ENCODE measurements at regions not wholly inside any gene's neighbourhood (a gene's known extent, or its start where the extent isn't known, plus 50 kb on each side); places are given as distances from the start of the nearest gene placed in this dataset.
A peak's percentile ranks its signal among the peaks of the same experiment; 100 is the strongest.

DNA sequence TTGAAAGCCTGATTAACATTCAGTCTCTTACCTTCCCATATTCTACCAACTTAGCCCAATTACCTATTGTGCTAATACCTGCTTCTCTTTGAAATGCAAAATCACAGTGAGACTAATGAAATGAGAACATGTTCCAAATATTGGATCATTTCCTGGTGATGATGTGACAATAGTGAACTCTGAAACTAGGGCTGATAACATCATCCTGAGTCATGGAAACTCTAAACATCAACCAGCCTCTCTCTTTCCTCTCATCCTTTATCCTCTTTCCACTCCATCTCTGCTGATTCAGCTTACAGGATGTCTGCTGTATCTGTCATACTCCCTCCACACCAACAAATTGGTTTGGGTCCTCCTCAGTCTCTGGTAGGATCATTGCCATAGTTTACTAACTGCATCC is 98.8 kb upstream of the NCKAP5 start:
- peak; percentile 93 for DNase-seq (ENCODE audit: low read depth)

DNA sequence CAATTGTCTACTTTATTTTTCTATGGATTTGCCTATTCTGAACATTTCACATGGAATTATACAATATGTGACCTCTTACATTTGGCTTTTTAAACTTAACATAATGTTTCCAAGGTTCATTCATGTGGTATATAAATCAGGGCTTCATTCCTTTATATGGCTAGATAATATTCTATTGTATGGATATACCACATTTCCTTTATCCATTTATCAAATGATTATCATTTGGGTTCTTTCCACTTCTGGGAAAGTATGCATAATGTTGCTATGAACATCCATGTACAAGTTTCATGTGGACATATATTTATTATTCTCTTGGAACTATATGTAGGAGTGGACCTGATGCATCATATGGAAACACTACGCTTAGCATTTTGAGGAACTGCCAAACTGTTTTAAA is 99.7 kb upstream of the NCKAP5 start:
- no peak for DNase-seq (ENCODE audit: low read depth)

DNA sequence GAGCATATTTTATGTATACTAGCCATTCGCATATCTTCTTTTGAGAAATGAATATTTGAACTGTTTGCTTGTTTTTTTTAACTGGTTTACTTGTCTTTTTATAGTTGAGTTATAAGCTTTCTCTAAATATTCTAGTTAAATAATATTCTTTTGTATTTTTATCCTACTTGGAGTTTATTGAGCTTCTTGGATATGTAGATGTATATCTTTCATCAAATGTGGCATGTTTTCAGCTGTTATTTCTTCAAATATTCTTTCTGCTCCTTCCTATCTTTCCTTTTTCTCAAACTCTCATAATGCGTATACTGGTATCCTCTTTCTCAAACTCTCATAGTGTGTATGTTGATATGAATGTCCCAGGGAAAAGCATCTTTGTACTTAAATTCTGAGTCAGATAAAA is 100.3 kb upstream of the NCKAP5 start:
- DNase-seq (ENCODE audit: low read depth) = no peak

DNA sequence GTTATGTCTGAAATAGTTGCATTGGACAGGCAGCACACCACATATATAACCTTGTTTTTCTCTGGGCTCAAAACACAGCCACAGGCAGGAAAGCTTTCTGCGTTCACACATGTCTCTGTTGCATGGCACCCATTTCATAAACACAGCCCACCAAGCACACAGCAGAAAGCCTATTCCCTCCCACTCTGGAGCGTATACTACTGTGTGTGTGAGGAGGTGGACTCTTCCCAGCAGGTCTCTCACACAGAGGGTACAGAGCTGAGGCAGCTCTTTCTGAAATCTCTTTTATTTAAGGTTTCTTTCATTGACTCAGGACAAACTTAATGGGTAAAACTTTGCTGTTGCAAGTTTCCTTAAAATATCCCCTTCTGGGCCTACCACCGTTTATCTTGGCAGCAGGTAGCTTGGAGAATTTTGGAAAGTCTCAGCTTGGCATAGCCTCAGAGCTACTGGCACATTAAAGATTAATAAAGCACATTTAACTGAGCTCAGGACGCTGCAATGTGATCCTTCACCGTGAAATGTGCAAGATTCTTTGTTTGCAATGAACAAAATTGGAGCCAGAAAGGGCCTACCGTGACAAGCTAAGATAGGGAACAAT is 105.1 kb upstream of the NCKAP5 start:
- no peak for DNase-seq (ENCODE audit: low read depth)

DNA sequence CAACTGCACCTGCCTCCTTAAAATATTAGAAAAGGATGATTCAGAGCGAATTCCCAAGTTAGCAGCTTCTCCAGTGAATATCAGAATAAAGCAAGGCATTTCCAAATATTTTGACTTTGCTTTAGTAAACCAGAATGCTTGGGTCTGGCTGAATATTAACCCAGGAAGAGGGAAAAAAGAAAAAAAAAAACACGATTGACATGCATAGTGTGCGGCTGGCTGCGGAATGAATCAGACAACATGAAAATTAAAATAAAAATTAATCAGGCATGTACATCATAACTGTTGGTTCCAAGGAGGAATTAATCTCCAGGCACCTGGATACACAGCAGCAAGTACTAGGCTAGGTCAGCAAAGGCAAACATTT is 105.8 kb upstream of the NCKAP5 start:
- no peak for DNase-seq (ENCODE audit: low read depth)

DNA sequence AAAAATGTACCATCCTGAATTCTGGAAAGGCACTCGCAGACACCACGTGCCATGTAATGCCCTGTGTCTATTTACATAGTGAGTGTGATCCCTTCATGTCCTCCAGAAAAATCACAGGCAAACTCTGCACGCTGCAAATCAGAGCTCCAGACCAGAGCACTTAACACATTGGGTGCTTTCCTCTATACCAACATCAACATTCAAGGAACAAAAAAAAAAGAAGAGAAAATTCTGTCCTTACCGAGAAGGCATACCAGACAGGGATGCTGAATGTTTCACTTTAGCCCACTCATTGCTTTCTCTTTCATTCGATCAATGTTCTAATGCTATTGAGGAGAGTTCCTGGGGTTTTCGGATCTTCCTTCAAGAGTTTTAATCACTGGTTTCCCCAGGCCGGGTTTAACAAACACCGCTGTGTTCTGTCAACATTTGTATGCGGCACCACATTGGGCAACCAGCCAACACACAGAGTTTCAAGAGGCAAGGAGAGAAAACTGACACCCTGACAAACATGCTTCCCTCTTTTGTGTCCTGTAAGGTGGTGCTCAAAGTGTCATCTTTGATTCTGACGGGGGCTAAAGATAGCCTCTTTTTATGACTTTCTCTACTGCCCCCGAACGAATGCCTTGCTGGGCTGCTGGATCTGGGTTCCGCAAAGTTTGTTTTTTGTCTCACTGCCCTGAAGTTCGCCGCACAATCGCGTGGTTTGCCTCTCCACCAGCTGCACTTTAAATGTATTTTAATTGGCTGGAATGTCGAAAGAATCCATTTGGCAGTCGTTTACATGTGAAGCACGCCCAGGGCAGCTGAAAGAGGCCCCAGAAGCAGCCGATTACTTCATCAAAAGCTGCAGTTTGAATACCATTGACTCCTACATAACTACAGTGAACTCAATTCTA is 106.4 kb upstream of the NCKAP5 start:
- DNase-seq (ENCODE audit: low read depth) = peak; percentile 77

DNA sequence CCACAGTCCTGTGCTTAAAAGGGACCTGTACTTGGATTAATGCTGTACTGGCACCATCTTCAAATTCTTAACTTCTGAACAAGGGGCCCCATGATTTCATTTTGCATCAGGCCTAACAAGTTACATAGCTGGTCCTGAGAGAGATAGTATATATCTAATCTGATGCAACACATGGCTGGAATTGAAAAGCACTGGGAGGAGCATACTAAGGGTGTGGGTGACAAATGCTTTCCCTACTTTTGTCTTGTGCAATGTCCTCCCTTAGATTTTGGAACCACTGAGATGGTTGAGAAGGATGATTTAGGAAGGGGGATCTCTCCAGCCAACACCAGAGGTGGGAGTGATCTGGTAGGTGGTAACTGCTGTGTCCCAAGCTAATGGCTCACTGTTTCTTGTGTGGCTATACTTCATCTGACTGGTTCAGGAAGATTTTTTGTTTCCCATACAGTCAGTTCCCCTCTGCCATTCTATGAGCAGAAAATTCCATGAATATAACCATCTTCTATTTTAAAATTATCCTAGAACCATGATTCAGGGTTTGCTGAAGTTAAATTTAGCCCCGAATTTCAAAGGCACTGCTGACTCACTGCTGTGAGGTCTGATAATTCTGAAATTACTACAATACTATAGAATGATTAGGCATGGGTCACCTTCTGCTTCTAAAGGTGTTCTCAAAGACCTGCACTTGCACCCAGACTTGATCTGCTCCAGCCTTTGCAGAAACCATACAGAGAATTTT is 108.3 kb upstream of the NCKAP5 start:
- DNase-seq (ENCODE audit: low read depth) = peak; percentile 13

DNA sequence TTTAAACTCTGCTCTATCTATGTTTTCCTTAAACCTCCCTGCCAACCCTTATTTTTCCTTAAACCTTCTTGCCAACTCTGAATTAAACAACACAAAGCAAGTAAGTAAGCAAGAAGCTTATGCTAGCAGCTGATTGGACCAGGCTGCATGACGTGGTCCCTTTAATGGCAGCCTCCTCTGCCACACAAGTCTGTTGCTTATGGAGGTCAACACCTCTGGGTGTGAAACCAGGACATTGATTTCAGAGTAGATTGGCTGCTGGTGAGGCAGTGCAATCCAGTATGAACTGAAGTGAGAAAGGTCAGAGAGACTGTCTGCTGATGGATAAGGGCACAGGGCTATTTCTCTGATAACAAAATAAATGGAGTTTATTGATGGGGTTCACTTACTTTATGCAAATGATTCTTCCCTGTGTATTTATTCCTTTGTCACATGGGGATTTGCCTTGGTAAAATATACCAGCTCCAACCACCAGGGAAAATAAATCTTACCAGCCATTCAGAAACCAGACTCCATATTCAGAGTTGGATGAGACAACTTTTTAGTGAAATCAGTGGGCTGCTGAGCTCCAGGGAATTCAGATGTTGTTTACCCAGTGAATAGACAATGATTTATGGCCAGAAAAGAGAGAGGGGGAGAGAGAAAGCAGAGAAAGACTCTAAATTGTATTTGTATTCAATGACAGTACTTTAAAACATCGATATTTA is 112.2 kb upstream of the NCKAP5 start:
- DNase-seq (ENCODE audit: low read depth) = no peak

DNA sequence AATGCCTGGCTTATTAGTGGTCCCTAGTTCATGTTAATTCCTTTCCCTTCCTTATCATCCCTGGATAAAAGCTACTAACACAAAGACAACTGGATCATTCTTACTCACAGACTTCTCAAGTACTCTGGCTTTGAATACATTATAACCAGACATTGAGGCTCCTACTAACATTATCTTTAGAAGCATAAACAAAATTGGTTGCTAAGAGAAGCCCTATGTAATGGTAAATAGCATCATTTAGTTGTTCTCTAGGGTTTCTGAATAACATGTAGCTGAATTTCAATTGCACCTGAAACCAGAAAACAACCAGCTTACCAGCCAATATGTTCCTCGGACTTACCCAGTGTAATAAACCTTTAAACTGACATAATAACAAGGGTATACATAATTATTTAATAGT is 114.1 kb upstream of the NCKAP5 start:
- DNase-seq (ENCODE audit: low read depth) = no peak

DNA sequence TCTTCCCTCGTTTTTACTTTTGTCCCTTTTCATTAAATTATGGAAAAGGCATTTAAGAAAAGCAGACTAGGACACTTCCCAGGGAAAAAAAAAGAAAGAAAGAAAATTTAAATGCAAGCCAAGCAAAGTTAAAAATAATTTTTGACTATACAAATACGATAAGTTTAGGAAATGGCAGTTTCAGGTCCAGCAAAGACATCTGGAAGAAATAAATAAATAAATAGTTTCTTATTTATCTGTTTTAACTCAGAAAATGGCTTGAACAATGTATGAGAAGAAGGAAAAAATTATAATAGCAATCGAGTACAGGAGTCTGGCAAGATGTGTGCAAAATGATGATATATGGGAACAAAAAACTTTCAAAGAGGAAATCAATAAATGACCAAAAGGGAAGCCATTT is 114.6 kb upstream of the NCKAP5 start:
- no peak for DNase-seq (ENCODE audit: low read depth)

DNA sequence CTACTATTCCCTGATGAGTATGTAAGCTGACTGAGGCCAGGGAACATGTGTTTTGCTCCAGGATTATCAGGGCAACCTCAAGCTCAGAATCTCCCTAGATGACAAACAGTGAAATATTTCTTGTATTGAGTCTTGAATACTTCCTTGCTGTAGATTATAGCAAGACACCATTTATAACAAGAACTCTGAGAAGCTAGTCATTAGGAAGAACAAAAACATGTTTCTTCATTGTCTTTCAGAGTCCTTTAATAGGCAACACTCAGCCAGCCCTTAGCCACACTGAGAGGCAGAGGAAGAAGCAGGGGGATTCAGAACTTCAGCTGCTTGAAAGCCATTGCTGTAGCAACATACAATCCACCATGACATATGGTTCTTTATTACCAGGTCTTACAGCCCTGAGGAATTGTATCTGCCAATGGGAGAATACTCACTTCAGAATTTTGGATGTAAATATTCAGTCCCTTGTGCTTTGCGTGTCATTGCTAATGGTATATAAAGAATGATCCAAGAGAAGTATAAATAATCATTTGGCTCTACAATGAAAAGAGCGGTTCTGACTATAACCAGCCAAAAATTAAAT is 117.5 kb upstream of the NCKAP5 start:
- DNase-seq (ENCODE audit: low read depth) = no peak

DNA sequence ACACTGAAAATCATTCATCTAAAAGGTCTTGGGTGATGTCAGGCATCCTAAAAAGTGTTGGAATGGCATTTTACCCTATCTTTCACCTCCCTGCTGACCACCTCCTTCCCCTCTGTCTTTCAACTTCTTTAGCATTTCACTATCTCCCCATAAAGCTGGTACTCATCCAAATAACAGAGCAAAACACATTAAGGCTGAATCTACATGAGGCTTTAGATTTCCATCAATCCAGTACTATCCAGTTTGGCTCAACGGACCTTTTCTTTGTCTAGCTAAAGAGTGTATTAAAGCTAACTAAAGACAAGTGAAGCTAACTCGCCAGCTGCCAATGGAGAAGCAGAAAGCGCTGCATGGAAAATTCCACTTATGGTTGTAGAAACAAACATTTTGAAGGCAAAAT is 122.5 kb upstream of the NCKAP5 start:
- DNase-seq (ENCODE audit: low read depth) = no peak

DNA sequence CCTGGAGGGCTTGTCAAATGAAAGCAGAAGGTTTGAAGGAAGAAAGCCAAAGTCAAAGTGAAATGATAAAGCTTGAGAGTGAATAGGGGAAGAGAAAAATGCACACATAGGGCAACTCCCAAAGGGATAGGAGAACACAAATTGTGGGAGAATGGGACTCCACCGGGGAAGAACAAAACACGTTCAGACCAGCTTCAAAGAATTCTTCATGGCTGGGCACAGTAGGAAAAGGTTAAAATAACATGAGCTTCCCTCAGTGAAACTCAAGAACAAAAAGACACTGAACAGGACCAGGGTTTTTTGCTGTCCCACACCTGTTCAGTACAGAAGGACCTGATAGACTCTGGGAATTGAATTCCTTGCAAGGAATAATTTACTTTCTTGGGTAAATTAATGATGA is 123.1 kb upstream of the NCKAP5 start:
- DNase-seq (ENCODE audit: low read depth) = no peak

DNA sequence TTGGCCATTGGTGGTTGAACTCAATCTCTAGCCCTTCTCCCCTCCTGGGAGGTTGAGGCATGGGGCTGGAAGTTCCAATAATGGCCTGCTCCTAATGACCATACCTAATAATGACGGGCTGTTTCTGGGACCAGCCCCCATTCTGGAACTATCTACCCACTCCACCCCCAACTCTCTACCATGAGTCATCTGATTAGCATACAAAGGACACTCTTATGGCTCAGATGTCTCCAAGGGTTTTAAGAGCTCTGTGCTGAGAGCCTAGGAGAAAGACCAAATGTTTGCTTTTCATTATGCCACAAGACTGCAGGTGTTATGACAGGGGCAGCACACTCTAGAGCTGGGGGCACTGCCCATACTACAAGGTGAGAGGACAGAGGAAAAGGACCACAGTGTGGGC is 137.0 kb upstream of the NCKAP5 start:
- DNase-seq (ENCODE audit: low read depth) = peak; percentile 42

DNA sequence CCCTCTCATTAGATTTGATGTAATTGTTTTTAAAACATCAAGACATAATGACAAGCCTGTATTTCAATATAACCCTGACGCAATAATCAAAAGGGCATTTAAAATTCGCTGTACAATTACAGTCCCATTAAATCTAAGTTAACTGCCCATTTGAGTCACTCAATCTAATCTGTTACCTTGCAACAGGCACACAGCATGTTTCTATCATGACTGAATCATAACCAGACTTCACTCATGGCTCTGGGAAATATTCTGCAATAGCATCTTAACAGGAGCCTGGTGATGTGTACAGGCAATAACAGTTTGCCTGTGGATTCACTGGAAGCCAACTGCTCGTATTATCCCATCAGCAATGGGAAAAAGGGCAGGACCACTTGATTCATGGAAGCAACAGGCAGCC is 142.3 kb upstream of the NCKAP5 start:
- DNase-seq (ENCODE audit: low read depth) = peak; percentile 72

DNA sequence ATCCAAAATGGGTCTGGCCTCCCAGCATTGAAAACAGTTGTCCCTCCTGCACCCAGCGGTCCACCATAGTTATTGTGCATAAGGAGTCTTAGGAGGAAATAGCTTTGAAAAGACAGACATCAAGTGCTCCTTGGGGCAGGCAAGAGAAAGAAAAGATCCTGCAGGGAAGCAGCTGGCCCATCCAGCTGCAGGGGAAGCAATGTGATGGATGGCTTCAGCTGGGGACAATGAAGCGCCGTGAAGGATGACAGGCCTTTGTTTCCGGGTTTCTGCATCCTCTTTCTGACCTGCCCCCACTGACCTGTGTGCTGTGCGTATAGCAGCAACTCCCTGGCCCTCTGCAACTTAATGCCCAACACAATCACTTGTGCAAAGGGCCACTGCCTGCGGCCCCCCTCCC is 142.9 kb upstream of the NCKAP5 start:
- DNase-seq (ENCODE audit: low read depth) = no peak

DNA sequence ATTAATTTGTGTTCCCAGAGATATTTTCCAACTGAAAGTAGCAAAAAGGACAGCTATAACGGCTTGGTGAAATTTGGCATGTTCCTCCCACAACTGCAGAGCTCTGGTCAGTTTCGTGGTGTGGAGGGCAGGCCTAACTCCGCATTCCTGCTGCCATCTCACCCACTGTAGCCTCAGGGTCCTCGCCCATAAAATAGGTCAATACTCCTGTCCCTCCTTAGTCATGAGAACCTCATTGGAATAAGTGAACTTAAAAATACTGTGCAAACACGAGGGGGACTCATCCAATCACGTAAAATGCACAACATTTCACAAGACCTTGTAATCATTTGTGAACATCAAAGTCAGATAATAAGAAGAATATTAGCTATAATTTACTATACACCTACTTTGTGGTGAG is 143.5 kb upstream of the NCKAP5 start:
- DNase-seq (ENCODE audit: low read depth) = peak; percentile 74

DNA sequence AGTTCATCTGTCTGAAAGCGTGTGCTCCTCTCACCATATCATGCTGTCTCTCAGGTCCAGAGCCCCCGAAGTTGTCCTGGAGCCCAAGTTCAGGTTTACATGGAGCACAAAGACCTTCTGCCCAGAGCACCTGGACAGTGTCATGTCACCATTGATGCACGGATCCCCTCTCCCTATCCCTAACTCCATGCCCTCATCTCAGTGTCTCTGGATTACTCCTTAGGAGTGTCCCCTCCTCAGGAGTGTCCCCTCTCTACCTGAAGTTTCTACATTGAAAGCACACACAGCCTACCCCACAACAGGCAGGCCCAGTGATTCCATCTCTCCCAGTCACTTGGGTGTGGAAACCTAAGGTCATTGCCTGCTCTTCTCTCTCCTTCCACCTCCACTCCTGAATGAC is 144.1 kb upstream of the NCKAP5 start:
- DNase-seq (ENCODE audit: low read depth) = no peak

DNA sequence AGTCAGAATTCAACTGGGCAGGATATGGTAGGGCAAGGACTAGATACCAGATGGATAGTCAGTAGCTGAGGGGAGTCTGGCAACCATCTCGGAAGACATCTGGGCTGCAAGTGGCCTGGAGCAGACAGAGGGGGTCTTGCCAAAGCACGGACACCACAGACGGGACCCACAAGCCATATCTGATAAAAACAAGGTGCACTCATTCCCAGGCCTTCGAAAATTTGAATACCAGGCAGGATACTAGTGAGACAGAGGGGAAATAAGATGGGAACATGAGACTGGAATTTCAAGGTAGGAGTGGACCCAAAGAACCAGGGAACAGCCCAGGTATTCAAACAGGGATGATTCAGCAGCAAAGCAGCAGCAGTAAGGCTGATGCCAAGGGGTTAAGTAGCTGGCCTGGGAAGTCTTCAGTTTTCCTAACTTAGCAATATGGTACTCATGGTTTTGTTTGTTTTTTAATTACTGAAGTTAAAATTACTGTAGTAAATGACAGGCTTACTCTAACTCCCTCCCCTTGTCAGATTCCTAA is 144.9 kb upstream of the NCKAP5 start:
- no peak for DNase-seq (ENCODE audit: low read depth)

DNA sequence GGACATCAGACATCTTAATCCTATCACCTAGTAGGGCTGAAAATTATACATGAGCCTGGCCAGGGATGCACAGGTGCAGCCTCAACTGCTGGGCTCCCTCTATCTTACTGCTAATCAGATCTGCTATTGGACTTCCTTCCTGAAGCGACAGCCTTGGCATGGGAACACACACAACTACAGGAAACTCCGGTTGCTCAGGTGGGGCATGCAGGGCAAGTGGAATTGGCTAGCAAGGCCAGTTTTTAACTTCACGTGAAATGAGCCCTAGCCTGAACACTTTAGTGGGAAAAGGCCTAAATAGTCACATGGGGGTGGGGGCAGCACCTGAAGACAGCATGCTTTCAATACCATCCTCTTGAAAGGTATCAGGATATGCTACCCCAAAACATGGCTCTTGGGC is 147.9 kb upstream of the NCKAP5 start:
- no peak for DNase-seq (ENCODE audit: low read depth)

DNA sequence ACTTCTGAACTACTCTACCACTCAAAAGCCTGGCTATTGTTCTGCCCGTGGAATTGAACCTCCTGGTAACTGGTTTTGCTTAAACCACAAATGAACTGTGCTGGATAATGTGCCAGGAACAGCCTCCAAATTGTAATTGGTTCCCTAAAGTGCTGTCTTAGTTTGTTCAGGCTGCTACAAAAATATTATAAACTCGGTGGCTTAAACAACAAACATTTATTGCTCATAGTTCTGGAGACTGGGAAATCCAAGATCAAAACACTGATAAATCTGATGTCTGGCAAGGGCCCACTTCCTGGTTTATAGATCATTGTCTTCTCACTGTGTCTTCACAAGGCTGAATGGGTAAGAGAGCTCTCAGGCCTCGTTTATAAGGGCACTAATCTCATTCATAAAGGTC is 149.2 kb upstream of the NCKAP5 start:
- peak; percentile 90 for DNase-seq (ENCODE audit: low read depth)

All from M059J (cell line).